Lung (tissue), 11 donors: ENCODE measurements at regions not wholly inside any gene's neighbourhood (a gene's known extent, or its start where the extent isn't known, plus 50 kb on each side); places are given as distances from the start of the nearest gene placed in this dataset.

ENCODE experiments used
- ATAC-seq: fragments of 200-7000 bp; cut with Tn5 transposase; one replicate; pipeline ENCODE4 v1.9.1; 2020; ENCODE audit warnings: moderate number of reproducible peaks; ENCODE audit not compliant: insufficient read depth, low FRiP score
- DNase-seq, 3 donors: peaks; one replicate each; pipeline ENCODE4 v3.0.0-alpha.2; 2013 to 2017
- H3K27ac ChIP-seq, 2 donors: one replicate each; pipeline ENCODE4 v1.5.1; 2013; ENCODE audit warnings: mild to moderate bottlenecking in 2 of 2, moderate library complexity in 2 of 2, control low read depth in 1 of 2, inconsistent platforms in 1 of 2, low read depth in 1 of 2, low read length in 1 of 2
- H3K27me3 ChIP-seq, 3 donors: one replicate each; pipeline ENCODE4 v1.5.1; 2013; ENCODE audit warnings: low read length in 2 of 3; ENCODE audit not compliant: control insufficient read depth in 3 of 3, insufficient read depth in 3 of 3
- H3K36me3 ChIP-seq, 4 donors: one replicate each; pipeline ENCODE4 v1.5.1; 2013; ENCODE audit warnings: low read length in 4 of 4, mild to moderate bottlenecking in 1 of 4, moderate library complexity in 1 of 4; ENCODE audit not compliant: control insufficient read depth in 4 of 4, insufficient read depth in 4 of 4
- H3K4me1 ChIP-seq, 5 donors: one replicate each; pipeline ENCODE4 v1.5.1; 2013; ENCODE audit warnings: low read length in 5 of 5, mild to moderate bottlenecking in 2 of 5, moderate library complexity in 1 of 5; ENCODE audit not compliant: control insufficient read depth in 5 of 5, insufficient read depth in 5 of 5
- H3K4me3 ChIP-seq: one replicate; pipeline ENCODE4 v1.5.1; 2013; ENCODE audit warnings: mild to moderate bottlenecking, control low read depth, moderate library complexity
- H3K9ac ChIP-seq, 2 donors: one replicate each; pipeline ENCODE4 v1.5.1; 2013; ENCODE audit warnings: low read length in 2 of 2, control low read depth in 1 of 2; ENCODE audit not compliant: insufficient read depth in 1 of 2
- H3K9me3 ChIP-seq, 4 donors: one replicate each; pipeline ENCODE4 v1.5.1; 2013; ENCODE audit warnings: low read length in 3 of 4, mild to moderate bottlenecking in 1 of 4, moderate library complexity in 1 of 4; ENCODE audit not compliant: control insufficient read depth in 4 of 4, insufficient read depth in 3 of 4
- CTCF ChIP-seq: IDR thresholded peaks from 2 replicates; pipeline ENCODE4 v1.5.1; 2012; ENCODE audit warnings: mild to moderate bottlenecking; ENCODE audit errors: control extremely low read depth, extremely low read depth
- WGBS, 2 donors: extraction: QIAGEN DNeasy Blood & Tissue Kit; methylation state at CpG; one replicate each; pipeline ENCODE4 v1.1.7; 2013; 5-methylcytosine and 5-hydroxymethylcytosine counted together
- donor health status: control.
- donor health status: control.
- donor health status: Bipolar disorder and iron deficiency.
- donor health status: healthy.
- donor health status: DM: yes; HTN: yes; CAD: no.

GRCh38 chr5:6822556-6823343 is 109.5 kb downstream of the TENT4A start:
- DNase-seq (no peak), ATAC-seq (no peak)
- Histone ChIP-seq H3K27me3 (peaks cover 0 to 8% (median 8%) of the 10 kb centered on the region in 3 donors), H3K9ac (no peak overlapping the region), H3K4me1 (no peaks in the 10 kb centered on the region), H3K4me3 (no peak overlapping the region), H3K9me3 (peaks cover 0 to 11% (median 4%) of the 10 kb centered on the region in 4 donors), H3K36me3 (no peaks in the 10 kb centered on the region), H3K27ac (no peak overlapping the region)
- WGBS, 2 donors: 68 to 69% methylated on average over 26 to 27 of the region's 27 CpGs
- TF ChIP-seq CTCF: no peak

- Histone ChIP-seq H3K4me3 (no peak overlapping the region), H3K27me3 (peaks cover 0 to 8% (median 3%) of the 10 kb centered on the region in 3 donors), H3K9me3 (peaks cover 0 to 11% (median 4%) of the 10 kb centered on the region in 4 donors), H3K4me1 (no peaks in the 10 kb centered on the region), H3K9ac (no peak overlapping the region), H3K36me3 (no peaks in the 10 kb centered on the region), H3K27ac (no peak overlapping the region)
- WGBS, 2 donors: 78 to 79% methylated on average over 10 of the region's 10 CpGs
- no peak for ATAC-seq
- no peak for TF ChIP-seq CTCF
- DNase-seq: no peak
Measured at GRCh38 chr5:6823996-6824395, 110.8 kb downstream of the TENT4A start.

- Histone ChIP-seq H3K27me3 (peaks cover 0 to 3% (median 3%) of the 10 kb centered on the region in 3 donors), H3K9me3 (peaks cover 2 to 9% (median 4%) of the 10 kb centered on the region in 4 donors), H3K9ac (no peak overlapping the region), H3K4me1 (no peaks in the 10 kb centered on the region), H3K36me3 (no peaks in the 10 kb centered on the region), H3K4me3 (no peak overlapping the region), H3K27ac (no peak overlapping the region)
- DNase-seq: no peak
- no peak for ATAC-seq
- 87 to 91% methylated on average over 6 of the region's 6 CpGs for WGBS, 2 donors
- TF ChIP-seq CTCF: no peak
Measured at GRCh38 chr5:6825678-6826244, 112.5 kb downstream of the TENT4A start.
